Non-pigmented ciliary epithelial cell (primary cell): ENCODE measurements at regions not wholly inside any gene's neighbourhood (a gene's known extent, or its start where the extent isn't known, plus 50 kb on each side); places are given as distances from the start of the nearest gene placed in this dataset.
"Not testable (repeated sequence)": the region's sequence is repeated elsewhere in the genome, so short reads cannot be mapped to it uniquely, and the experiment has no call there.

ENCODE experiments used
- DNase-seq: peaks from one replicate; pipeline ENCODE4 v3.0.0-alpha.2; 2010; ENCODE audit warnings: low read depth

DNA sequence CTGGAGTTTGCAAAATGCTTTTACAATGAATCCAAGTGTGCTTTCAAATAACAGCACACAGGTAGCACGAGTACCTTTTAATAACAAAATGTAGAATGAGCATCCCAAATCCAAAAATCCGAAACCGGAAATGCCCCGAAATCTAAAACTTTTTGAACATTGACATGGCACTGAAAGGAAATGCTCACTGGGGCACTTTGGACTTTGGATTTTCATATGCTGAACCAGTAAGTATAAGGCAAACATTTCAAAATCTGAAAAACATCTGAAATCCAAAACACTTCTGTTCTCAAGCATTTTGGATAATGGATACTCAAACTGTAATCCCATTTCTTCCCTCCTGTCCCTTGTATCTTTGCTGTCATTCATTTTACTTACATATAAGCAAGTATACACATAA lies 50.1 kb downstream of the GCNT4 start:
- no peak for DNase-seq

DNA sequence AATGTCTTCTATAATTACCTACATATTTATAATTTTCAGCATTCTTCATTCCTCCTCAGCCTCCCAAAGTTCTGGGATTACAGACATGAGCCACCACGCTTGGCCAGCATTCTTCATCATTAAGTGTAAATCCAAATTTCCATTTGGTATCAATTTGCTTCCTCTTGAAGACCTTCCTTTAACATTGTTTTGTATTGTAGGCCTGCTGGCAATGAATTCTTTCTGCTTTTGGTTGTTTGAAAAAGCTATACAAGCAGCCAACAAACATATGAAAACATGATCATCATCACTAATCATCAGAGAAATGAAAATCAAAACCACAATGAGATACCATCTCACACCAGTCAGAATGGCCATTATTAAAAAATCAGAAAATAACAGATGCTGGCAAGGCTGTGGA lies 56.4 kb downstream of the GCNT4 start:
- no peak for DNase-seq

DNA sequence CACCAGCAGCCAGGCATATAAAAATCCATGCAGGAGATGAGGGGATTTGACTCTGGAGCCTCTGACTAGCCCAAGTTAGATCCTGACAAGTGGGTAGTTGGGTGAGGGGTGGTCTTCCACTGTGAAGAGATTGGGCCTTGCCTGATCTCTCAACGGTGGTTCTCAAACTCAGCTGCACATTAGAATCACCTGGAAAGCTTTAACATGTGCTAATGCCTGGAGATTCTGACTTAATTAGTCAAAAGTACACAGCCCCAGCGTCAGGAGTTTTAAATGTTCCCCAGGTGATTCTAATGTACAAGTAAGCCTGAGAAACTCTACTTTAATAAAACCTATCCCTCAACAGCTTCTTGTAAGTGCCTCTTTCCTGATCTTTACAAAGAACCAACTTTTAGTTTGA lies 57.5 kb downstream of the GCNT4 start:
- DNase-seq: no peak

DNA sequence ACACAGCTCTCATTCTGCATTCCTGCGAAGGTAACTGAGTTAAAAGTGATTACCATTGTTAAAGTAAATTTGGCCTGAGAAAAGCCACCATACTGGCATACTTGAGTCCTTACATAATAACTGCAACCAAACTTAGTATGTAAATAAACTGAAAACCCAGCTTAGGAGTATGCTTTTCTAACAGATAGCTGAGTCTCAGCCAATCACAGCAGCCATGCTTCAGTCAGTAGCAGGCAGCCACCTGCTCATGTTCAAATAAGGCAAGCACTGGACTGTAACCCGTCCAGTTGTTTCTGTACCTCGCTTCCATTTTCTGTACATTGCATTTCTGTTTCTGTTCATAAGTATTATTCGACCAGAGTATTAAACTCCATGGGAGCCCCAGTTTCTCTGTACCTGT lies 58.6 kb downstream of the GCNT4 start:
- no peak for DNase-seq

DNA sequence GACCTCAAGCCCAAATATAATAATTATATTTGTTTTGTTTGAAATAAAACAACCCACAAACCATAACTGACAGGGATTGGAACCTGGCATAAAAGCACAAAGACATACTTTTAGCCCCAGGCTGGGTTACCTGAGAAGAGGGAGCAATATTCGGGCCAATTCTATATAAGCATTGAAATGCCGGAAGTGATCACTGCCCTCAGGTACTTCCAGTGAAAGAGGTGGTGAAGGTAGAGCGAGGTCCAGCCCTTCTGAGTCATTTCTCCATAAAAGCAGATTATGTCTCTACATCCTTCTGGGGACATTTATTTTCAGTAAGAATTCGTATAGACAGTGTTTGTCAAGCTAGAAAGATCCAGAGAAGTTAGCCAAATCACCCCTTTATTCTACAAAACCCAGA lies 59.6 kb downstream of the GCNT4 start:
- DNase-seq: no peak

DNA sequence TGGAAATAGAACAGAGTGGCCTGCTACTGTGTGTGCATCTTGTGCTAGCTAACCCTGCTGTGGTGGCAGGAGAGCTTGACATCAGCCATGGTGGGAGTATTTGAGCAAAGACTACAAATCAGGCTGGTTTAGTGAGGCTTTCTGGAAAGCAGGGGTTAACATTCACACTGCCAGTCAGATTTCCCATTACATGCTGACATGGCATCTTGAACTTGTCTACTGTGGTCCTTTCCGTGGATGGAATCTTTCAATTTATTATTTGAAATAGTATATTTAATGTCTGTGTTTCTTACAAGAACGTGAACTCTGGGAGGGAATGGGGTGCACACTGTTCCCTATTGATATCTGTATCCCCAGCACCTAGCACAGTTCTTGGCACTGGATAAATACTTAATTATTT lies 60.8 kb downstream of the GCNT4 start:
- DNase-seq: no peak

GRCh38 chr5:74990194-74990593 lies 62.2 kb downstream of the GCNT4 start:
- no peak for DNase-seq

GRCh38 chr5:74988273-74988983 lies 63.9 kb downstream of the GCNT4 start:
- no peak for DNase-seq

DNA sequence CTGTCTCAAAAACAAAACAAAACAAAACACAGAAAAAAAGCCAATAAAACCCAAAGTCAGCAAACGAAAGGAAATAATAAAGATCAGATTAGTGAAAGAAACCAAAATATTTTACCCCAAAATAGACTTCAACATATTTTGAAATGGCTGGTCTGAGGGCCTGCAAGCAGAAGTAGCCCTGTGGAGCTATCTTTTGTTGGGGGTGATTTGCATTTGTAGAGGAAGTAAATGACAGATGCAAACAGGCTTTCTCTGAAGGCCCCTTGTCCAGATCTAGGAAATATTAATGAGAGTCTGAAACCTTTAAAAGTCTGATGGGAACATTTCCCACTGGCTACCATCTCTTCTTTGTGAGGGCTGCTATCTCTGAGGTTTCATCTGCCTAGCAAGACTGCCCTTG lies 74.0 kb downstream of the GCNT4 start:
- DNase-seq: no peak

GRCh38 chr5:74977471-74977870 lies 74.9 kb downstream of the GCNT4 start:
- no peak for DNase-seq

DNA sequence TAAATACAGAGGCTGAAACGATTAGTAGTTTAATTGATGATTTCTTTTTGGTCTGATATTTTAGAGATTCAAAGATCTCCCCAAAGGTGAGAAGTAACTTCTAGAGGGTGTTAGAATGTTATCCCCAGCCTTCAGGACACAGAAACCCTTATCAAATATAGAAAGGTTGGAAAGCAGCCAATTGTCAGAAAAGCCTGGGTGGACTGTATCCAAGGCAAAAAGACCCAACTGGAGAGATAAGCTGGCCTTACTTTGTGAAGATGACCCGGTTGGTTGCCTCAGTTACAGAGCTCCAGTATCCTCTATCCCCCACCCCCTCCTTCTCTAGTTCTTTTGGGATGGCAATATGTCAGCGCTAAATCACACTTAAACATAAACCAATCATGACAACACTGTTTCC lies 75.7 kb downstream of the GCNT4 start:
- DNase-seq: no peak

DNA sequence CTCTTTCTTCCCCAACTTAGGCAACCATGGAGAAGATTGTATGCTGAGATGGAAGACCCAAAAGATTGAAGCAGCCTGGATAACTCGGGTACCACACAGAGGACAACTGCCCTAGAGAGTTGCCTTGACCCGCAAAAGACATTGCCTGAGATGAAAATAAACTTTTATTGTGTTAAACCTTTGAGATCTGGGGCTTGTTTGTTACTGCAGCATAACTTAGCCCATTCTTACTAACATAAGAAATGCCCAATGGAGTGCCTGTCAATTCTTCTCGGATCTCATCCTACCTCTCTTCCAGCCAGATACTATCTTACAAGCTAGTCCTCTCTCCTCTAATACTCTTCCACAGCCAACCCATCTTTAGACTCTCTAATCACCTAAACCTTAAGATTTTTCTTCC lies 76.8 kb downstream of the GCNT4 start:
- DNase-seq: no peak

DNA sequence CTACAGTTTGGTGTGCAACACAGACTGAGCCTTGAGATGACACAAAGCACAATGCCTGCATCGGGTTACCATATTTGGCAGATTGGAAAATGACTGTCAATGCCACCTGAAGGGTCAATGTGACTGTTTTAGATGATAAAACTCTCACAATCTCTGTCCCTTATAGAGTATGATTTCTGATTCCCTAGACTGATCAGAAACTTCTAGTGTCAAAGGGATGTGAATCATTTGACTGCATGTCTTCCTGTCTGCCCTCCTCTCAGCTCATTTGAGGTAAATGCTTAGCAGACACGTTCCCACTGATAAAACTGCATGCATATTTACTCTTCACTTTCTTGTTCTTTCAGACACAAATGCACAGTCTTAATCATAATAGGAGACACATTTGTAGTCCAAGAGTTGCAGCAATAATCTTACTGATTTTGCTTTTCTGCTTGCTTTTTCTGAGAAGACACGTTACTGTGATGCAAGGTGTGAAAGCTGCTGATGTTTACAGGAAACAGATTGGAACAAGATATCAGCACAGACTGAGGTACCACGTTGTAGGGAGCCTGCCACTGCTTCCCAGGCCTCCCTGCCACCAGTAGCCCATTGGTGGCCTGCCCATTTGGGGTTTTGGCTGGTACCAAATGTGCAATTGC lies 77.8 kb downstream of the GCNT4 start:
- no peak for DNase-seq

GRCh38 chr5:74973694-74974093 lies 78.7 kb downstream of the GCNT4 start:
- DNase-seq: no peak

- DNase-seq: no peak
These were observed 80.4 kb downstream of the GCNT4 start for GRCh38 chr5:74971947-74972460.

DNA sequence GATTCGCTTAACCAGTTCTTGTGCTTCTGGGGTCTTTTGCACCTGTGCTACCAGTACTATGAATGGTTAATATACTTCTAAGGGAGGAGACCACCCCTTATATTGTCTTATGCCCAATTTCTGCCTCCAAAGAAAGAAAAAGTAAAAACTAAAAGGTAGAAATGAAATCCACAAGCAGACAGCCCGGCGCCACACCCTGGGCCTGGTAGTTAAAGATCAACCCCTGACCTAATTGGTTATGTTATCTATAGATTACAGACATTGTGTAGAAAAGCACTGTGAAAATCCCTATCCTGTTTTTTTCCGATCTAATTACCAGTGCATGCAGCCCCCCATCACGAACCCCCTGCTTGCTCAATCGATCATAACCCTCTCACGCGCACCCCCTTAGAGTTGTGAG lies 81.5 kb downstream of the GCNT4 start:
- DNase-seq: not testable (repeated sequence)

DNA sequence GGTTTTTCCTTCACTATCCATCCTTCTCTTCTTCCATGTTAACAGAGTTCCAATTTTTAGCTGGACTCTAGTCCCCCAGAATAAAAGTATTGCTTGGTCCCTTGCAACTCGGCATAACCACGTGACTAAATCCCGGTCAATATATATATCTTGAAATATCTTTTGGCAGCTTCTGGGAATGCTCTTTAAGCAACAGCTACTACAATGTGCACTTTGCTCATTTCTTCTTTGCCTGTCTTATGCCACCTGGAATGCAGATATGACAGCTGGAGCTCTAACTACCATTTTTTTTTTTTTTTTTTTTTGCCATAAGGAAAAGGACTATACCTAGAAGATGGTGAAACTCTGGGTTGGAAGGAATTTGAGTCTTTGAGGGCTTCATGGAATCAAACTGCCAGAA lies 82.6 kb downstream of the GCNT4 start:
- no peak for DNase-seq

GRCh38 chr5:74966141-74967026 lies 86.0 kb downstream of the GCNT4 start:
- DNase-seq: no peak

- DNase-seq: no peak
These were observed 89.0 kb downstream of the GCNT4 start for GRCh38 chr5:74963407-74963806.

- no peak for DNase-seq
These were observed 91.7 kb upstream of the FAM169A start for GRCh38 chr5:74957906-74958305.

GRCh38 chr5:74957029-74957784 lies 91.0 kb upstream of the FAM169A start:
- no peak for DNase-seq

GRCh38 chr5:74956278-74956677 lies 90.1 kb upstream of the FAM169A start:
- no peak for DNase-seq
